CD4-positive, alpha-beta T cell treated with Interleukin-15 for 4 hours (primary cell): ENCODE measurements at regions not wholly inside any gene's neighbourhood (a gene's known extent, or its start where the extent isn't known, plus 50 kb on each side); places are given as distances from the start of the nearest gene placed in this dataset.
A peak's percentile ranks its signal among the peaks of the same experiment; 100 is the strongest.
"Not testable (repeated sequence)": the region's sequence is repeated elsewhere in the genome, so short reads cannot be mapped to it uniquely, and the experiment has no call there.

Experiments
- DNase-seq: peaks from one replicate; pipeline ENCODE4 v3.0.0-alpha.2; 2020; ENCODE audit warnings: low spot score

DNA sequence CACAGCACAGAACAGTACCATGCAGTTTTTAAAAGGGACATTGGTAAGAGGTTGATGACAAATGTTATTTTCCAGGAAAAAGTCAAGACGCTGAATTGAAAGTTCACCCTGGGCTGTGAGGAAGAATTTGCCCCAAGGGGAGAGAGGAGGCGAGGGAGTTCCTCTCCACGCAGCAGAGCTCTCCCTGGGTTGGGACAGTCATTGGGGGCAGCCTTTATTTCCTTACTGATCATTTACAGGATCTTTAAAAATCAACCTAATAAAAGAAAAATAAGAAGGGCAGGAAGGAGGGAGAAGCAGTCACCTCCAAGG lies 49.9 kb upstream of the WNT7B start:
- no peak for DNase-seq

DNA sequence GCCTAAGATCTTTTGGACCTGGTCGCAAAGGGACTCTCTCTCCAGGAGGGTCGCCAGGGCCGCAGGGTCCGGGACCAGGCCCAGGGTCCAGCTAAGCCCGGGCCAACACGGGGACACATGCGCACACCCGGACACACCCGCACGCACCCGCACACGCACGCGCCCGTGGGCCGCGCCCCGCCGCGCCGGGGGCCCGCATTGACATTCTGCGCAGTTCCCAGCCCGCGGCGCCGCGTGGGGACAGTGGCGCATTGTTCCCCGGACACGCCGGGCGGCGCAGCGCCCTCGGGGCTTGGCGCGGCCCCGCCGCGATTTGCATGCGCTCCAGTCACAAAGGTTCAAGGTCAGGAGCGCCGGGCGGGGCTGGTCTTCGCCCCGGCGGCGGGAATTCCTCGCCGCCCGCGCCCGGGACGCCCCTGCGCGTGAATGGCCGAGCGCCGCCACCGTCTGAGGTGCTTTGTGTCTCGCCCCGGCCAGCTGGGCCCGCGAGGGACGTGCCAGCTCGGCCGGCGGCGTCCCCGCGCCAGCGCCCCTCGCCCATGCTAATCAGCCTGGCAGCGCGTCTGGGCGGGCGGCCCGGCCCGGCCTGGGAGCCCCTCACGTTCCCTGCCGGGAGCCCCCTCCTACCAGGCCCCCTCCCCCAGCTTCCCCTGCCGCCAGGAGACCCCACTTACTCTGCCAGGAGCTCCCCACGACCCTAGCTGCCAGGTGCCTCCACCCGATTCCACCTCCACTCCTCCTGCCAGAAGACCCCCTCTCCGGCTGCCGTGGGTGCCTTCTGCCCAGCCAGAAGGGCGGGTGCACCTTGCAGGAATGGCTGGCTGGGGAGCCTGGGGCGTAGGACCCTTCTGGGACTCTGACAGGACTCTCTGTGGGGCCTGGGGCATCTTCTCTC lies 50.5 kb upstream of the WNT7B start:
- no peak for DNase-seq

DNA sequence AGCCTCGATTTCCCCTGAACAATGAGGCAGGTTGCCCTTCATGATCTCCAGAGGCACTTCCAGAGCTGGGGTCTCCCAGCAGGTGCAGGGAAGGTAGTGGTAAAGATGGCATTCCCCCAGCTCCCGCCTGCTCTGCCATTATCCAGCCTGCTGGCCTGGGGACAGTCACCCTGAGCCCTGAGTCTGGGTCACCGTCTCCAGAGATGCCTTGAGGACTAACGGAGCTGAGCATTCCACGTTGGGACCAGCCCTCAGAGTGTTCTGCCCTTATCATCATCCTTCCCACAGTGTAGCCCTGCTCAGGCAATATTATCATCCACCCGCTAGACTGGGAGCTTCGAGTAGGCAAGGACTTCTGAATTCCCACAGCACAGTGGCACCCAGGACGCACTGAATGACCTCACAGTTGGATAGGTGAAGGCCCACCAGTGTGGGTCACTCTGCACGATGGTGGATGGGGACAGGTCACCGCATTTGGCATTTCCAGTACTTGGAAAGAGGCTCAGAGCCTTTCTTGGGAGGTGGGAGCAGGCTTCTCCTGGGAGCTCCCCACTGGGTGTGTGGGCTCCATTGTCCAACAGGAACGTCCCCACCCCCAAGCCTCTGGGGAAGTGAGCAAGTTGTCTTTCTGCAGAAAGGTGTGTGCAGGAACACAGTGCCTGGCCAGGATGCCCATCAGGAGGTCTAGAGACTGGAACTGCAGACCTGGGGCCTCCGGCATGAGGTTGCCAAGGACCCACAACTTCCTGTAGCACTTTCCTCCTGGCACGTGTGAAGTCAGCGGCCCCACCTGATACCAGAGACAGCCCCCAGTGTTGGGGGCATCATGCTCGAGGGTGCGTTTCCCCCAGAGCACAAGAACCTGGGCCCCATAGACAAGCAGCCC lies 51.4 kb upstream of the WNT7B start:
- DNase-seq, result no peak

DNA sequence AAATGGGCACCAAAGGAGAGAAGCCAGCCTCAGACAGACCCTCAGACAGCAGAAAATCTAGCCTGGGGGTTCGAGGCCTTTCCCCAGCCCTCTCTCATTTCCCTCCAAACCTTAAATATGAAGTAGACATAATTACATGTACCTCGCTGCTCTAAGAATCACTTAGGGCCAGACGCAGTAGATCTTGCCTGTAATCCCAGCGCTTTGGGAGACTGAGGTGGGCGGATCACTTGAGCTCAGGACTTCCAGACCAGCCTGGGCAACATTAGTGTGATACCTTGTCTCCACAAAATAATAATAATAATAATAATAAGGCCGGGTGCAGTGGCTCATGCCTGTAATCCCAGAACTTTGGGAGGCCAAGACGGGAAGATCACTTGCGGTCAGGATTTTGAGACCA lies 52.1 kb upstream of the WNT7B start:
- DNase-seq, result no peak

DNA sequence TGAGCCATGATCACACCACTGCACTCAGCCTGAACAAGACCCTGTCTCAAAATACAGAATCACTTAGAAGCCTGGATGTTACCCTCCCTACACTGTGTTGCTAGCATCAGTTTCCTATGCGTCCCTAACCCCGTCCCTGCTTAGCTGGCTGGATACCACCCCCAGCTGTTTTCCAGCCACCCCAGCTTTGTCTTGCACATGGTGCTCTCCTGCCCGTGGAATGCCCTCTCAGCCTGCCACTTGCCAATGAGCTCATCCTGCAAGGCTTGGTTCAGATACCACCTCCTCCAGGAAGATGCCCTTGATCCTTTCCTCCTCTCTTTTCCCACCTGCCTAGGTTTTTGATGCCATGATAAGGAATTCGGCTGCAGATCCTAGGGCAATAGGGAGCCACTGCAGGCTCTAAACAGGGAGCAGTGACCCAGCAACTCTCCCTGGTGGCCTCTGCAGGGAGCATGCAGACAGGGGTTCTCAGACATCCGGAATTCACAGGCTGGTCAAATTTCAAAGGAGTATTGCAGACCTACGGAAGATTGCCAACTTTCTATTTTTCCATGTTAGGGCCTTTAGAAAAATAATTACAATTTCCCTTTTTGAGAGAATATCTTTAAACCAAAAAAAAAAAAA lies 52.7 kb upstream of the WNT7B start:
- no peak for DNase-seq

DNA sequence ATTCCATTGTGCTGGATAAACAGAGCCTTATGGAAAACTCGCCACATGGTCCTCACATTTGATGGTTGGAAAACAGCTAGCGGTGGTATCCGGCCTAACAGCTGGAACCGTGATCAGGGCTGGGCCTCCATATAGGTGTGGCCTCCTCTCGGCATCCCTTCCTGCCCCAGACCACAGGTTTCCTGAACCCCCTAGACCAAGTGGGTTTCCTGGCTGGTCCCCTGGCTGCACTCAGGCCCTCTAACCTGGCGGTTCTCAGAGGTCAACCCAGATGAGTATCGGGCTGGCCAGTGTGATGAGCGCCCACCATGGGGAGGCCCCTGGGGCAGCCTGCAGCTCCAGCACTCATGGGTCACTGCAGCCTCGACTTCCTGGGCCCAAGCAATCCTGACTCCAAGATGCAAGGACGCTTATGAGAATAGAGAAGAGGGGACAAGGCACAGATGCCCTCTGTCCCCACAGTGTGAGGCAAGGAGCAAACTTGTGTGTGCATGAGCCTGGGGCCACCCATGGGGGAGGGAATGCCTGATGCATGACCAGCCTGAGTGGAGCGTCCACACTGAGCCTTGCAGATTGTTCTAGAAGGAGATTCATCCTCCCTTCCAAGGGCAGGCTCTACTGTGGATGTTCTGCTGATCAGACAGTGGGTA lies 53.4 kb upstream of the WNT7B start:
- DNase-seq, result no peak

DNA sequence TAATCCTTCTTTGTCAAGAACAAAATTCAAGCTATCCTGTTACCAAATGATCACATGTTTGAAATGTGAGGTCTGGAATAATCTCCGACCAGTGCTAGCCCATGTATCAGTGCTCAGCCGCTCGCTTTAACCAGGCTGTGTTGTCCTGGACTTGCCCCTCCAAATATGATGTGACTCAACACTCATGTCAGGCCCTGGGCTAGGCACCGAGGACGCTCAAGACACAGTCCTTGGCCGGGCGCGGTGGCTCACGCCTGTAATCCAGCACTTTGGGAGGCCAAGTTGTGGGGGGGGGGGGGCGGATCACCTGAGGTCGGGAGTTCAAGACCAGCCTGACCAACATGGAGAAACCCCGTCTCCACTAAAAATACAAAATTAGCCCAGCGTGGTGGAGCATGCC lies 54.1 kb upstream of the WNT7B start:
- DNase-seq, result no peak

DNA sequence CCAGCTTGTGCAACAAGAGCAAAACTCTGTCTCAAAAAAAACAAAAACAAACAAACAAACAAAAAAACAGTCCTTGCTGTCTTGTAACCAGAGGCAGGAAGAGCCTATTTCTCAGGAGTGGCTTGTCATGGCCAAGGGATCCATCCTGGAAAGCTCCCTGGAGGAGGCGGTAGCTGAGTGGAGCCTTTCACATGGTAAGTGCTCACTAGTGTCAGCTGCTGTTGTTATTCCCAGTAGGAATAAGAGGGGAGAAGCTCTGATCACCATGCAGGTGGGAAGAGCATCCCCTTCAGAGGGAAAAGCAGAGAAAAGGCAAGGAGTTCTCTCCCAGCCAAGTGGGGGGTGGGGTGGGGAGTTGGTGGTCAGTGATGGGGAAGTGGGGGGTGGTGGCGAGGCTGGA lies 54.6 kb upstream of the WNT7B start:
- no peak for DNase-seq

DNA sequence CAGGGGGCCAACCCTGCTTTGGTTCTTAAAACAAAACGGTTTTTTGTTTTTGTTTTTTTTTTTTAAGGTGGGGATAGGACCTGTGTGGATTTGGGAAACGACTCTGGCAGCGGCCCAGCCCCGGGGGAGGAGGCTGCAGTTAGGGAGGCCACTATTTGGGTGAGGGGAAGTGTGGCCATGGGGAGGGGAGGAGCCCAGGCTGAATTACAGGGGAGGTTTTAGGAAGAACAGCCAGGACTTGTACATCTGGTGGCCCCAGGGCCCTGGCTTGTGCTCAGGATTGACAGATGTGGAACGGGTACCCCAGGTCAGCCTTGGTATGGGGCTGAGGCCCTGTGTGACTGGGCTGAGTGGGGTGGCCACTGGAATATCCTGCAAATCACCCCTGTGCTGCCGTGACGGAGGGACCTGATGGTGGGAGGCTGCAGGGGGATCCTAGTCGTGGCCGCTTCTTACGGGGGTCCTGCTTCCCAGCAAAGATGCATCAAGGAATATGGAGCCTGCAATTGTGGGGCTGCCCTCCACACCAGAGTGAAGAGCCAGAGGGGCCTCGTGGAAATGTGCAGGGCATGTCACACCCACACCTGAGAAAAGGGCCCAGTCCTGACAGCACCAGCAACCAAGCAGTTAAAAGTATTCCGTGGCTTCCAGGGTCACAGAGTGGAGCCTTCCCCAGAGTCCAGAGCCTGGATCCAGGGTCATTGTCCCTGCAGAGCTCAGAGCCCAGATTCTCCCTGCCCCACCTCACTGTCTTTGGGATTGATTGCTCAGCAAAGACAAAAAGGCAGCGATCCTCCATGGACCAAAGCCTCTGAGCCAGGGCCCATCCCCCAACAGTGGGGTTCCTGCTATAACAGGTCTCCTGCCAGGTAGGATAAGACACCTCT lies 55.2 kb upstream of the WNT7B start:
- DNase-seq, result no peak

DNA sequence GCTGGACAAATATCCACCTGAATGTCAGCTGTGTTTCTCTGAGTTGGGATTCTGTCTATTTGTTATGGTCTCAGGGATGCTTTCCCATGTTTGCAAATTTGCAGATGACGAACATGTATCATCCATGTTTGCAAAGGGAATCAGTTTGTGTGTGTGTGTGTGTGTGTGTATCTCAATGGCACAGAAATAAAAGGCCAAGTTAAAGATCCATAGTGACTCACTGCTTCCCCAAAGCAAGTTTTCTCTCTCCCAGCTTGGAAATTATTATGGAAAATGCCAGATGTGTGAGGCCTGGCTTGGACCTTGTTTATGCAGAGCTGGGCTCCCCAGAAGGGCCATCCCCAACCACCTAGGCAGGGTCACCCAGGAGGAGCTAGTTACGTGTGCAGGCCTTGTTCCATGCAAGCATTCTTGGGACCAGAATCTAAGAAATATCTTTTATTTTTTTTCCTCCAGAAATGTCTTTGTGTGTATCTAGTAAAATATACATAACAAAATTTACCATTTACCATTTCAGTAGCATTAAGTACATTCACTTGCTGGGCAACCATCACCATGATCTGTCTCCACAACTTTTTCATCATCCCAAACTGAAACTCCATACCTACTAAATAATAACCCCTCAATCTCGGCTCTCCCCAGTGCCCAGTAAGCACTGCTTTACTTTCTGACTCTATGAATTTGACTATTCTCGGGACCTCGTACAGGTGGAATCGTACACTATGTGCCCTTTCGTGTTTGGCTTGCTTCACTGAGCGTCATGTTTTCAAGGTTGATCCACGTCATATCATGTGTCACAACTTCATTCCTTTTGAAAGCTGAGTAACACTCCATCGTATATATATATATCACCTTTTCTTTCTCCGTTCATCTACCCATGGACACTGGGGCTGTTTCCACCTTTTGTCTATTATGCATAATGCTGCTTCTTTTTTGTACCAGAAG lies 56.6 kb upstream of the WNT7B start:
- DNase-seq, result no peak

DNA sequence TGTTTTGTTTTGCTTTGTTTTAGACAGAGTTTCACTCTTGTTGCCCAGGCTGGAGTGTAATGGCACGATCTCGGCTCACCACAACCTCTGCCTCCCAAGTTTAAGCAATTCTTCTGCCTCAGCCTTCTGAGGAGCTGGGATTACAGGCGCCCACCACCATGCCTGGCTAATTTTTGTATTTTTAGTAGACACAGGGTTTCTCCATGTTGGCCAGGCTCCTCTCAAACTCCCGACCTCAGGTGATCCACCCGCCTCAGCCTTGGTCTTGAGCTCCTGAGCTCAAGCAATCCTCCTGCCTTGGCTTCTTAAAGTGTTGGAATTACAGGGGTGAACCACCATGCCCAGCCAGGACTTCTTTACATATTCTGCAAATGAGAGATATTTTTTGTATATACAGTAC lies 57.5 kb upstream of the WNT7B start:
- DNase-seq, result not testable (repeated sequence)

DNA sequence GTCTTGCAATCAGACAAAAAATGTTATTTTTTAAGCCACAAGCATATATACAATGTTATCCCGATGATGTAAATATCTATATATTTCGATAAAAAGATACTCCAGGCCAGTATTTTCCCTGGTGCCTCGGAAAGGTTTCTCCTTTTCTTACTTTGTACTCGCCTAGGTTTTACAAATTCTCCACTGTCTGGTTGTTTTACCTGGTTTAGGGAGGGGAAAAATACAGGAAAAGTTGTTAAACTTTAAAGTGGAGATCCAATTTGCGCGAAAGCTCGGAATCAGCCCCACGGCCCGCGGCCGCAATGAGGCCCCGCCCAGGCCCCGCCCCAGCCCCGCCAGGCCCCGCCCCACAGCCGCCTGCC lies 58.4 kb upstream of the WNT7B start:
- no peak for DNase-seq

DNA sequence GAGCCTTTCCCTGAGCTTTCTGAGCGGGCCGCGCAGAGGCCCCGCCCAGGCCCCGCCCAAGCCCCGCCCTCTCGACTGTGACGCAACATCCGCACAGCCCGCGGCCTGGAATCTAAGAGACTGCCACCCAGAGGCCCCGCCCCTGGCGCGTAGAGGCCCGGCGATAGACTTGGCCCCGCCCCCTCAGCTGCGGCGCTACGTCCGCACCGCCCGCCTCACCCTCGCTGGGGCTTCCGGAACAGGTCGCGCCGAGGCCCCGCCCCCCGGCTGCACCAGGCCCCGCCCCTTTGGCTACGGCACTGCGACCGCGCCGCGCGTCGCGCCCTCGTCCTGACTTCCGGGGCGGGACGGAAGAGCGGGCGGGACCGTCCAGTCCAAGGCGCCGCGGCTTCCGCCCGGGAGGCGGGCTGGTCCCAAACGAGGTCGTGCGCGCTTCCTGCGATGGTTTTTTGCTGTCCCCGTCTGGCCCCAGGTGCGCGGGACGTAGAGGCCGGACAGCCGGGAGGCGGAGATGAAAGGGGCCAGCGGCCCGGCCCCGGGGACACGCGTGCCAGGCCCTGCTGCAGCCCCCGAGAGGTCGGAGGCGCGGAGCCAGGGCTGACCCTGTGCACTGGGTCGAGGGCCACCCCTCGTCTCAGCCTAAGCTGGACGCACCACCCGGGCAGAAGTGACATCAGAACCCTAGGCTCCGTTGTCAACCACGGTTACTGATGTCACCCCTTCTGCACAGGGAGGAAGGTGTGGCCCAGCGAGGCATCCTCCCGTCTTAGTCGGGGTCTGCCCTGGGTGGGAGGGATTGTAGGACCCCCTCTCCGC lies 59.0 kb upstream of the WNT7B start:
- peak; percentile 100 for DNase-seq

DNA sequence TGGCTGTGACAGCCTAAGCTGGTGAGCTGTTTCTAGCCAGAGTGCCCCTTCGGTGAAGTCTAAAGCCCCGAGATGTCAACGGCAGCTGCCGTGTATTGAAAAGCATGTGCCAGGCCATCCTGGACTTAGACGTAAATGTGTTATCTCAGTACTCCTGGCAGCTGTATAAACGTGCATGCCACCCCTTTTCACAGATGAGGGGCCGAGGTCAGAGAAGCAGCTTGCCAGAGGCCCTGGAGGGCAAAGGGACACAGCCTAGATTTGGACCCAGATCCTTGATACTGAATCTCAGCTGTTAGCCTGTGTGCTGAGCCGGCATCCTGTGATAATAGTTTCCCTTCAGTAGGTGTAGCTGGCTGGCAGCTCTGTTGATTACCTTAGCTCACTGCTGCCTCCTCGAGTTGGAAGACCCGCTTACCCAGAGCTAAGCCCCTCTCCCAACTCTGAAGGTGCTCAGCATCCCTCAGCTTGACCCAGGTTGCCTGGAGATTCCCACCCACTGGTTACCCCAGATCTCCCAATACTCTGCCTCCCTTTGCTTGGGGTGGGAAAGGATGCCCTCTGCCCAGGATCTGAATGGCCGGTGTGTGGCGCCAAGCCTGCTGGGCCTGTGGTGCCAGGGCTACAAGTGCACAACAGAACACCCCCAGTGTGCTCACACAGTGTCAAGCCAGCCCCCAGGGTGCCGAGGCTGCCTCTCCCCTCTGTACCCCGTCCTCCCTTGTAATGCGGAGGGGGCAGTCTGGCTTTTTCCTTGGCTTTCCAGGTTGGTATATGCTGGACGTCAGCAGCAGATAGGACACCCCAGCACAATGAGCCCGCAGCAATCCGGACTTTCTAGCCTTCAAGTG lies 59.8 kb upstream of the WNT7B start:
- DNase-seq, result peak; percentile 59

DNA sequence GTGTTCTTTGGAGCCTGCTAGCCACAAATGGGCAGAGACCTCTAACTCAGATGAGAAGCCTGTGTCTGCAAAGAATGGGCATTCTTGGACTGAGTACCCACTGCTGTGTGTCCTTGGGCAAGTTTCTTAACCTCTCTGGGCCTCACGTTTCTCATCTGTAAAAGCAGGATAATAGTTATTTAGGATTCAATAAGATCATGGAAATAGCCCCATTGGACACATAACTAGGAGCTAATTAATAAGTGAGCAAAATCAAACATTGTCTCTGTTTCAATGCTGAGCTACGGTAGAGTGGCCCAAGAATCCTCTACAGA lies 61.2 kb upstream of the WNT7B start:
- no peak for DNase-seq

DNA sequence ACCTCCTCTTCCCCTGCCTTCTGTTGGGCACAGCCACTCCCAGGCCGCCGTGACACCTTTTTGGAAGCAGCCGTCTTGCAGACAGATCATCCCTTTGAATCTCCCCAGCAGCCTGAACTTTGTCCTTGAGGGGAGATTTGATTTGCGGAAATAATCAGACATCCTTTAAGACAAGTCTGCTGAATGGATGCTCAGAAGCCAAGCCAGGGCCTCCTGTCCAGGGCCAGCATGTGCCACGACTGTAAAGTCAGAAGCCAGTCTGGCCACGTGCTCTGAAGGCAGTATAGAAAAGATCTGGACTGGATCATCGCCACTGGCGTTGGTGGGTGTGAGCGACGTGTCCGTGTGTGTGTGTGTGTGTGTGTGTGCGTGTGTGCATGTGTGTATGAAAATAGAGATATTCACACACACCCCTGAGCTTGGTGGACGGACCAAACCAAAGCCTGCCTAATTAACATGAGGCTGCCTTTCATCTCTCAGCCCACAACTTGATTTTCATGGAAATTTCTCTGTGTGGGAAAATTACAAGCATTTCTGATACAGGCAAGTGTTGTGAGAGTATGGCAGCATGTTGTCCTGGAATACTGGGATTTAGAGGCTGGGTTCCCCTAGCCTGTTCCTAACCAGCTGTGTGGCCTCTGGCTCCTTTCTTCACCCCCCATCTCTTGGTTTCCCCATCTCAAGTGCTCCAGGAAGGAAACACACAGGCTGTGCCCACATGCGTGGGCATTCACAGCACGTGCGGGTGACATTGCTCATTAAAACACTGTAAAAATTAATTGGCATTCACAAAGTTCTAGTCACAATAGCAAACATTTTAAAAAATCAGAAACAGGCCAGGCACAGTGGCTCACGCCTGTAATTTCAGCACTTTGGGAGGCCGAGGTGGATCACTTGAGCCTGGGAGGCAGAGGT lies 61.8 kb upstream of the WNT7B start:
- DNase-seq, result no peak

DNA sequence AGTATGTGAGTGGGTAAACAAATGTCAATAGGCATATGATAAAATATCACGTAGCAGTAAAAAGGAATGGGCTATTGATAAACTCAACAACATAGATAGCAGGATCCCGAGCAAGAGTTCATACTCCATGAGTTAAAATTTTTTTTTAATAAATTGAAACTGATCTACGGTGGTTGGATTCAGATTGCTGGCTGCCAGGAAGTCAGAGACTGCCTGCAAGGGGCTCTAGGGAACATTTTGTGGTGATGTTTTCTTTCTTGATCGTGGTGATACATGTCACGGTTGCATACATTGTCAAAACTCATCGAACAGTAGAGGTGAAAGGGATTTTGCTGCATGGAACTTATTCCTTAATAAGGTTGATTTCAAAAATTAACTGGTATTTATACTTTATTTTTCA lies 62.6 kb upstream of the WNT7B start:
- DNase-seq, result no peak
